ENCODE measurements at regions not wholly inside any gene's neighbourhood (a gene's known extent, or its start where the extent isn't known, plus 50 kb on each side); places are given as distances from the start of the nearest gene placed in this dataset.
A peak's percentile ranks its signal among the peaks of the same experiment; 100 is the strongest.

DNA sequence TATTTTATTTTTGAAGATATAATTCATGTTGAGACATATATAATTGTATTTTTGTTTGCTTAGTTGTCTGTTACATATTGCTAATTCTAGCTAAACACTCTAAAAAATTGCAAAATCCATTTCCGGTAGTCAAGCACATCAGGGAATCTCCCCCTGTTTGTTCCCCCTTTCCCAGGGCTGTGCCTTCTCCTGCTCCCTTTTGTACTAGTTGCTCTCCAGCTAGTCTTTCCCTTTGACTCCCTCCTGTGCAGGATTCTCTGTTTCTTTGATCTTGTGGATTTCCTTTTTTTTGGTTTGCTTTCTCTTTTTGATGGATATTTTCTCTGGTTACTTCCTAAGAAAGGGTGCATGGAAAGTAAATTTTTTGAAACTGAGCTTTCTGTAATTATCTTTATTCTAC is 188.1 kb upstream of the PLET1 start:
- DNase-seq (ENCODE audit: low spot score in 2 of 2, unreplicated experiment in 2 of 2): no peak
- Mint-ChIP-seq H3K4me1 (peaks cover 3% of the 10 kb centered on the region), H3K27ac (no peak overlapping the region), H3K27me3 (ENCODE audit: low read depth) (peaks cover 9% of the 10 kb centered on the region), H3K9me3 (peaks cover 28% of the 10 kb centered on the region), H3K4me3 (no peak overlapping the region), H3K36me3 (peaks cover 4% of the 10 kb centered on the region)
- TF ChIP-seq, protein P1, sequence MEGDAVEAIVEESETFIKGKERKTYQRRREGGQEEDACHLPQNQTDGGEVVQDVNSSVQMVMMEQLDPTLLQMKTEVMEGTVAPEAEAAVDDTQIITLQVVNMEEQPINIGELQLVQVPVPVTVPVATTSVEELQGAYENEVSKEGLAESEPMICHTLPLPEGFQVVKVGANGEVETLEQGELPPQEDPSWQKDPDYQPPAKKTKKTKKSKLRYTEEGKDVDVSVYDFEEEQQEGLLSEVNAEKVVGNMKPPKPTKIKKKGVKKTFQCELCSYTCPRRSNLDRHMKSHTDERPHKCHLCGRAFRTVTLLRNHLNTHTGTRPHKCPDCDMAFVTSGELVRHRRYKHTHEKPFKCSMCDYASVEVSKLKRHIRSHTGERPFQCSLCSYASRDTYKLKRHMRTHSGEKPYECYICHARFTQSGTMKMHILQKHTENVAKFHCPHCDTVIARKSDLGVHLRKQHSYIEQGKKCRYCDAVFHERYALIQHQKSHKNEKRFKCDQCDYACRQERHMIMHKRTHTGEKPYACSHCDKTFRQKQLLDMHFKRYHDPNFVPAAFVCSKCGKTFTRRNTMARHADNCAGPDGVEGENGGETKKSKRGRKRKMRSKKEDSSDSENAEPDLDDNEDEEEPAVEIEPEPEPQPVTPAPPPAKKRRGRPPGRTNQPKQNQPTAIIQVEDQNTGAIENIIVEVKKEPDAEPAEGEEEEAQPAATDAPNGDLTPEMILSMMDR (IDR thresholded peaks at IDR 0.05; ENCODE audit: unreplicated experiment): no peak

DNA sequence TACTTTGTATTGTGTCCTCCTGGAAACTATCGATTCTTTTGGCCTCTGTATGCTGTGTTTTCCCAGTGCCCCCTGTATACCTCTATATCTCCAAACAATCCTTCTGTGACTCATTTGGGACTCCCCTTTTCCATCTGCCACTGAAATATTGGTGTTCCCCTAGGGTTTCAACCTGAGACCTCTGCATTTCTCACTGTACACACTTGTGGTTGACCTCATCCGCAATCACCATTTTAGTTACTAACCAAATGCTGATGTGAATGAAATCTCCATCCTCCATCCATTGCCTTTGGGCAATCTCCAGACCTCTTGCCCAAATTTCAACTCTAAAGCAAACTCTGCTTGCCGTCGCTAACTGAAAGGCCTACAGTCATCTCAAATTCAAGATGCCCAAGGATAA is 190.6 kb upstream of the PLET1 start:
- TF ChIP-seq, protein P1 (IDR thresholded peaks at IDR 0.05; ENCODE audit: unreplicated experiment): no peak
- H3K36me3 Mint-ChIP-seq: no peaks in the 10 kb centered on the region
- peaks cover 16% of the 10 kb centered on the region for H3K4me1 Mint-ChIP-seq
- H3K27me3 Mint-ChIP-seq (ENCODE audit: low read depth): peaks cover 9% of the 10 kb centered on the region
- H3K4me3 Mint-ChIP-seq: no peak overlapping the region
- DNase-seq (ENCODE audit: low spot score in 2 of 2, unreplicated experiment in 2 of 2): no peak
- peaks cover 10% of the 10 kb centered on the region for H3K9me3 Mint-ChIP-seq
- H3K27ac Mint-ChIP-seq: no peak overlapping the region

DNA sequence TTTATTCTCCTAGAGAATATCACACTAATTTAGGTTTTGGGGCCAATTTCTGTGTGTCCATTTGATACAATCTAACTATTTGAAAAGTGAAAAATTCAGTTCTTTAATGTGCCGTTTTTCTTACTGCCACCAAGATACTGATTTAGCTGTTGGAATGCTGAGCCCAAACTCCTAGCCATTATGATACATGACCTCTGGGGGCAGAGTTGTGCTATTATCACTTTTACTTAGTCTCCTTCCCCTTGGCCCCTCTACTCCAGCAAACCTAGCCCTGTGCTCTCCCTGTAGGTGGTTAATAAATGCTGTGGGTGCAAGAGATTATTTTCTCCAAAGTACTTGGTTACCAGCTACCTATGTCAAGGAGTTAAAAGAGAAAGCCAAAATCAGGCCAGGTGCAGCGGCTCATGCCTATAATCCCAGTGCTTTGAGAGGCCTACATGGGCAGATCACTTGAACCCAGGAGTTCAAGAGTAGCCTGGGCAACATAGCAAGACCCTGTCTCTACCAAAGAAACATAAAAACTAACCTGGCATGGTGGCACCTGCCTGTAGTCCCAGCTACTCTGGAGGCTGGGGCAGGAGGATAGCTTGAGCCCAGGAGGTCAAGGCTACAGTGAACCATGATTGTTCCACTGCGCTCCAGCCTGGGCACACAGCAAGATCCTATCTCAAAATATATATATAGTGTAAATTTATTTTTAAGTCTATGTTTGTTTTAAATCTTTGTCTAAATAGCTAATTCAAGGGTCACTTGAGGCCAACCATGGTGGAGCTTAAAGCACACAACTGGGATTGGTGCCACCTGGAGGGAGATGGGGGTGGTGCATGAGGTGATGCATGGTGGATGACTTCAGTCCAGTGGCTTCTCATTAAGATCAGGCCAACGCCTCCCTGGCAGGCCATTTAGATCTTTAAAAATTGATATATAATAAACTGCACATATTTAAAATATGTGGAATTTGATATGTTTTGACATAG is 193.2 kb upstream of the PLET1 start:
- Mint-ChIP-seq H3K4me3 (no peak overlapping the region), H3K36me3 (no peaks in the 10 kb centered on the region), H3K27me3 (ENCODE audit: low read depth) (peaks cover 8% of the 10 kb centered on the region), H3K4me1 (peaks cover 17% of the 10 kb centered on the region), H3K27ac (no peak overlapping the region), H3K9me3 (peaks cover 14% of the 10 kb centered on the region)
- no peak for DNase-seq (ENCODE audit: low spot score in 2 of 2, unreplicated experiment in 2 of 2)
- TF ChIP-seq, protein P1 (IDR thresholded peaks at IDR 0.05; ENCODE audit: unreplicated experiment): peak; percentile 24

DNA sequence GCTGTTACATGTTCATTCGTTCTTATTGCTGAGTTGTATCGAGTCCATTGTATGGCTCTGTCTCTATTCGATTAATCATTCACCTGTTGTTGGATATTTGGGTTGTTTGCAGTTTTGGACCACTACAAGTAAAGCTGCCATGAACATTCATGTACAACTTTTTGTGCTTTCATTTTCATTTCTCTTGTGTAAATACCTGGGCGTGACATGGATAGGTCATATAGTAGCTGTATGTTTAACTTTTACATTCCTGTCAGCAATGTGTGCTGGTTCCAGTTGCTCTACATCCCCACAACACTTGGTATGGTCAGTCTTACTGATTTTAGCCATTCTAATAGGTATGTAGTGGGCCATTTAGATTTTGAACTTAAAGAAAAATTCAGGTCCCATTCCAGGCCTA is 194.2 kb upstream of the PLET1 start:
- Mint-ChIP-seq H3K4me1 (peaks cover 17% of the 10 kb centered on the region), H3K27ac (no peak overlapping the region), H3K27me3 (ENCODE audit: low read depth) (peaks cover 3% of the 10 kb centered on the region), H3K4me3 (no peak overlapping the region), H3K36me3 (no peaks in the 10 kb centered on the region), H3K9me3 (peaks cover 14% of the 10 kb centered on the region)
- DNase-seq (ENCODE audit: low spot score in 2 of 2, unreplicated experiment in 2 of 2): no peak
- TF ChIP-seq, protein P1 (IDR thresholded peaks at IDR 0.05; ENCODE audit: unreplicated experiment): no peak

DNA sequence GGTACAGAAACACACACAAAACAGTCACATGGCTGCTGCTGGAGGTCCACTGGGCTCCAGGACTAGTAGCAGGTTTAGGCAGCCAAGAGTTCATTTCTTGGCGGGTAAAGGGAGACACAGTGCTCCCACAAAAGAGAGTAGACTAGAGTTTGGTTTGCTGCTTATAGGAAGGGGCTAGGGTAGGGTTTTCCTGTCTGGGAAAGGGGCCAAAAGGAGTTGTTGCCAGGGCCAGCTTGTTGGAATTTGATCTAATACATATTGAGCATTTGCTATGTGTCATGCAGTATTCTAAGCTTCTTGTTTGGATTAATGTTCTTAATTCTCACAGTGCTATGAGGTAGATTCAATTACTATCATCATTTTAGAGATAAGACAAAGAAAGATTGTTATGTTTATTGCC is 195.1 kb upstream of the PLET1 start:
- Mint-ChIP-seq H3K27me3 (ENCODE audit: low read depth) (peaks cover 8% of the 10 kb centered on the region), H3K4me1 (peaks cover 17% of the 10 kb centered on the region), H3K36me3 (no peaks in the 10 kb centered on the region), H3K9me3 (peaks cover 21% of the 10 kb centered on the region), H3K27ac (peak overlapping the region; percentile 4), H3K4me3 (no peak overlapping the region)
- TF ChIP-seq, protein P1 (IDR thresholded peaks at IDR 0.05; ENCODE audit: unreplicated experiment): no peak
- no peak for DNase-seq (ENCODE audit: low spot score in 2 of 2, unreplicated experiment in 2 of 2)

All from mesothelial cell of epicardium (in vitro differentiated cells).